ENCODE measurements at regions not wholly inside any gene's neighbourhood (a gene's known extent, or its start where the extent isn't known, plus 50 kb on each side); places are given as distances from the start of the nearest gene placed in this dataset.
A peak's percentile ranks its signal among the peaks of the same experiment; 100 is the strongest.
"Not testable (repeated sequence)": the region's sequence is repeated elsewhere in the genome, so short reads cannot be mapped to it uniquely, and the experiment has no call there.

DNA sequence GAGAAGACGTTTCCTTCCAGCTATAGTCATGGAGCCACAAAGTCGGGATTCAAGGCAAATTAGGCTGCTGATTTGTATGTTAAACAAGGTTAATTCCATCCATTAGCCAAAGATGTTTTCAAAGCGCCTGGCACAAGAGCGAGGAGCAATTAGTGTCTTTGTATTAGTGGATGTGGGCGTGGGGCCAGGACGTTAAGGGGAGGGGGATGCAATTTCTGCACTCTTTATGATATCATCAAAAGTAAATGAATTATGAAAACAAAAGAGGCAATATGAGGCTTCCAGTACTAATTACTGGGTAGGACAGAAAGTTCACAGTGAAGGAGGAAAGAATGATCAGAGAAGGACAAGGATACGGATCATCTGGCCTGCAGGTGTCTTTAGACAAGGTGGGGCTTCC, 230.9 kb upstream of the MSX2 start:
- no peak overlapping the region for H3K4me3 ChIP-seq (ENCODE audit: low read length)
- no peaks in the 10 kb centered on the region for H3K36me3 ChIP-seq (ENCODE audit: control insufficient read depth, insufficient read depth, low read length)
- no peaks in the 10 kb centered on the region for H3K9me3 ChIP-seq (ENCODE audit: control insufficient read depth, low read depth, low read length)
- no peaks in the 10 kb centered on the region for H3K27me3 ChIP-seq (ENCODE audit: control insufficient read depth, insufficient read depth, low read length)
- H3K4me1 ChIP-seq (ENCODE audit: control insufficient read depth, insufficient read depth, low read length): no peaks in the 10 kb centered on the region
- no peak overlapping the region for H3K27ac ChIP-seq (ENCODE audit: low read length)
- DNase-seq: no peak
- no CpG with 5 or more reads among the region's 7 CpGs for WGBS (ENCODE audit: insufficient coverage, low lambda C conversion rate)

GRCh38 chr5:174497939-174498338, 226.4 kb upstream of the MSX2 start:
- WGBS (ENCODE audit: insufficient coverage, low lambda C conversion rate): 92% methylated on average over 2 of the region's 3 CpGs
- H3K9me3 ChIP-seq (ENCODE audit: control insufficient read depth, low read depth, low read length); H3K27me3 ChIP-seq (ENCODE audit: control insufficient read depth, insufficient read depth, low read length); H3K4me1 ChIP-seq (ENCODE audit: control insufficient read depth, insufficient read depth, low read length); H3K36me3 ChIP-seq (ENCODE audit: control insufficient read depth, insufficient read depth, low read length); DNase-seq; H3K27ac ChIP-seq (ENCODE audit: low read length); H3K4me3 ChIP-seq (ENCODE audit: low read length): not testable (repeated sequence)

DNA sequence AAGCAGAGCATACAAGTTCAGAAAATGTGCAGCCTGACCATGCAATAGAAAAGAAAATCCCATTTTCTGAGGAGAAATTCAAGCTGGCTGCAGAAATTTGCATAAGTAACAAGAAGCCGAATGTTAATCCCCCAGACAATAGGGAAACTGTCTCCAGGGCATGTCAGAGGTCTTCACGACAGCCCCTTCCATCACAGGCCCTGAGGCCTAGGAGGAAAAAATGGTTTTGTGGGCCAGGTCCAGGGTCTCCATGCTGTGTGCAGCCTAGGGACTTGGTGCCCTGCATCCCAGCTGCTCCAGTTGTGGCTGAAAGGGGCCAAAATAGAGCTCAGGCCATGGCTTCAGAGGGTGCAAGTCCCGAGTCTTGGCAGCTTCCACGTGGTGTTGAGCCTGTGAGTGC, 225.8 kb upstream of the MSX2 start:
- not testable (repeated sequence) for H3K9me3 ChIP-seq (ENCODE audit: control insufficient read depth, low read depth, low read length); H3K27me3 ChIP-seq (ENCODE audit: control insufficient read depth, insufficient read depth, low read length); H3K4me3 ChIP-seq (ENCODE audit: low read length); H3K36me3 ChIP-seq (ENCODE audit: control insufficient read depth, insufficient read depth, low read length); H3K27ac ChIP-seq (ENCODE audit: low read length); DNase-seq; H3K4me1 ChIP-seq (ENCODE audit: control insufficient read depth, insufficient read depth, low read length)
- WGBS (ENCODE audit: insufficient coverage, low lambda C conversion rate): 80% methylated on average over 1 of the region's 4 CpGs

- WGBS (ENCODE audit: insufficient coverage, low lambda C conversion rate): no CpG with 5 or more reads among the region's 5 CpGs
- H3K27ac ChIP-seq (ENCODE audit: low read length): no peak overlapping the region
- no peaks in the 10 kb centered on the region for H3K9me3 ChIP-seq (ENCODE audit: control insufficient read depth, low read depth, low read length)
- no peaks in the 10 kb centered on the region for H3K36me3 ChIP-seq (ENCODE audit: control insufficient read depth, insufficient read depth, low read length)
- H3K4me3 ChIP-seq (ENCODE audit: low read length): no peak overlapping the region
- H3K4me1 ChIP-seq (ENCODE audit: control insufficient read depth, insufficient read depth, low read length): peaks cover 20% of the 10 kb centered on the region
- no peaks in the 10 kb centered on the region for H3K27me3 ChIP-seq (ENCODE audit: control insufficient read depth, insufficient read depth, low read length)
- no peak for DNase-seq
Measured at GRCh38 chr5:174500636-174501035, 223.7 kb upstream of the MSX2 start.

DNA sequence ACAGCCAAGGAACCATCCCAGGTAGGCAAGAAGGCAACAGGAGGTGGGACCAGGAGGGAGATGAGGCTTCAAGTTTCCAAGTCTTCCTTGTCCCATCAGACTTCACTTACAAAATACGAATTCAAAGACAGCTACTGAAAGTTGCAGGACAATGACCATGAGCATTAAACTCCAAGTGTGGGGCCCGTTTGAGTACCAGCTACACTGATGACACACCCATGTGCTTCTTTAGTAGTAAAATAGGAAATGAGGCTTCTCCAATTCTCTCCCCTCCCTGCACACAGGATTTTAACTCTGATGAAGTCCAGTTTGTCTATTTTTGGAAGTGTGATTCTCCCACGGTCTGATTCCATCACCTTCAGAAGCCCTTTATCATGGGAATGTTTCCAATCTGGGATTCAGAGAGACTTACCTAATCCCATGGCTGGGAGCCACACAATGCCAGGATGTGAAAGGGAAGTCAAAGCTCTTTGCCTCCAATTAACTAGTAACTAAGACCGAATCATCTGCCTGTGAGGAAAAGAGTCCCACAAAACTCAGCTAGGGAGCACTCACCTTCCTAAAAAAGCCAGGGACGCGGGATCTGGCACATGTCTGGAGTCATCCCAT, 222.8 kb upstream of the MSX2 start:
- H3K27ac ChIP-seq (ENCODE audit: low read length): no peak overlapping the region
- 60% methylated on average over 1 of the region's 6 CpGs for WGBS (ENCODE audit: insufficient coverage, low lambda C conversion rate)
- no peaks in the 10 kb centered on the region for H3K27me3 ChIP-seq (ENCODE audit: control insufficient read depth, insufficient read depth, low read length)

GRCh38 chr5:174503086-174503460, 221.3 kb upstream of the MSX2 start:
- H3K4me1 ChIP-seq (ENCODE audit: control insufficient read depth, insufficient read depth, low read length): peaks cover 24% of the 10 kb centered on the region
- no peaks in the 10 kb centered on the region for H3K27me3 ChIP-seq (ENCODE audit: control insufficient read depth, insufficient read depth, low read length)
- no peaks in the 10 kb centered on the region for H3K36me3 ChIP-seq (ENCODE audit: control insufficient read depth, insufficient read depth, low read length)
- DNase-seq: no peak
- no peak overlapping the region for H3K27ac ChIP-seq (ENCODE audit: low read length)
- H3K9me3 ChIP-seq (ENCODE audit: control insufficient read depth, low read depth, low read length): no peaks in the 10 kb centered on the region
- no peak overlapping the region for H3K4me3 ChIP-seq (ENCODE audit: low read length)

More for the DNA sequence above, 222.8 kb upstream of the MSX2 start:
- Histone ChIP-seq H3K36me3 (ENCODE audit: control insufficient read depth, insufficient read depth, low read length) (no peaks in the 10 kb centered on the region), H3K9me3 (ENCODE audit: control insufficient read depth, low read depth, low read length) (no peaks in the 10 kb centered on the region), H3K4me3 (ENCODE audit: low read length) (no peak overlapping the region), H3K4me1 (ENCODE audit: control insufficient read depth, insufficient read depth, low read length) (peaks cover 24% of the 10 kb centered on the region)
- no peak for DNase-seq

DNA sequence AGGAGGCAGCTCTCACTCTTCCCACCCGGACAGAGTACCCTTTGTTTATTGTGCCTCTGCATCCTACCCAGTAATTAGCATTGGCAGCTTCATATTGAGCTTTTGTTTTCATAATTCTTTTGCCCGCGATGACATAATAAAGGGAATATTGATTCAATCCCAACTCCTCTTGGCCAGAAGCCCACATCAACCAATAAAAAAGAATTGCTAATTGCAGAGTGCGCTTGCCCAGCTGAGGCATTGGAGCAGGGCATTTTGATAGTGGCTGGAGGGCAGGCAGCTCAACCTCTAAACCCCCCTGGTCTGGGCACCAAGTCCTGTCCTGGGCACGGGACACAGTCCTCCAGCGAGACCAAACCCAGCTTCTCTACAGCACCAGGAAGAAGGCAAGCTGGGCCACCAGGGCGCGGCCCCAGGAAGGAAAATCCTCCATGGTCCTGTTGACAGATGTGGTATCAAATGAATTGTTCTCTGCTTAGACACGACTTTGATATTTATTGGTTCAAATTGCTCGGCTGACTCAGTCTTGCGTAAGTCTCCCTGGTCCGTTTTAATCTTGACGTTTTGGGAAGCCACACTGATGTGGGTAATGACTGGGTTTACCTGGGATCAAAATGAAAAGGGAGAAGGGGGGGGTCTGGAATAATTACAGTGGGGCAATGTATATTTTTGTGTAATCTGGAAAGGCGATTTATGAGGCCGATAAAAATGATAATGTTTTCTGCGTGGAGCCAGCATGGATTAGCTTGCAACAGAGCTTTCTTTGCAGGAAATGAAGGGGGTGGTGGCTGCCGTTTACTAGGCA, 220.7 kb upstream of the MSX2 start:
- H3K27me3 ChIP-seq (ENCODE audit: control insufficient read depth, insufficient read depth, low read length): no peaks in the 10 kb centered on the region
- peak overlapping the region; percentile 52 for H3K27ac ChIP-seq (ENCODE audit: low read length)
- H3K4me3 ChIP-seq (ENCODE audit: low read length): no peak overlapping the region
- H3K36me3 ChIP-seq (ENCODE audit: control insufficient read depth, insufficient read depth, low read length): no peaks in the 10 kb centered on the region
- peaks cover 24% of the 10 kb centered on the region for H3K4me1 ChIP-seq (ENCODE audit: control insufficient read depth, insufficient read depth, low read length)
- H3K9me3 ChIP-seq (ENCODE audit: control insufficient read depth, low read depth, low read length): no peaks in the 10 kb centered on the region
- 40% methylated on average over 3 of the region's 17 CpGs for WGBS (ENCODE audit: insufficient coverage, low lambda C conversion rate)
- peak; percentile 50 to 80 for DNase-seq

GRCh38 chr5:174504266-174504726, 220.1 kb upstream of the MSX2 start:
- Histone ChIP-seq H3K27me3 (ENCODE audit: control insufficient read depth, insufficient read depth, low read length) (no peaks in the 10 kb centered on the region), H3K36me3 (ENCODE audit: control insufficient read depth, insufficient read depth, low read length) (no peaks in the 10 kb centered on the region), H3K4me3 (ENCODE audit: low read length) (no peak overlapping the region), H3K9me3 (ENCODE audit: control insufficient read depth, low read depth, low read length) (no peaks in the 10 kb centered on the region), H3K4me1 (ENCODE audit: control insufficient read depth, insufficient read depth, low read length) (peaks cover 24% of the 10 kb centered on the region), H3K27ac (ENCODE audit: low read length) (peak overlapping the region; percentile 52)
- no CpG with 5 or more reads among the region's 9 CpGs for WGBS (ENCODE audit: insufficient coverage, low lambda C conversion rate)
- DNase-seq: no peak

DNA sequence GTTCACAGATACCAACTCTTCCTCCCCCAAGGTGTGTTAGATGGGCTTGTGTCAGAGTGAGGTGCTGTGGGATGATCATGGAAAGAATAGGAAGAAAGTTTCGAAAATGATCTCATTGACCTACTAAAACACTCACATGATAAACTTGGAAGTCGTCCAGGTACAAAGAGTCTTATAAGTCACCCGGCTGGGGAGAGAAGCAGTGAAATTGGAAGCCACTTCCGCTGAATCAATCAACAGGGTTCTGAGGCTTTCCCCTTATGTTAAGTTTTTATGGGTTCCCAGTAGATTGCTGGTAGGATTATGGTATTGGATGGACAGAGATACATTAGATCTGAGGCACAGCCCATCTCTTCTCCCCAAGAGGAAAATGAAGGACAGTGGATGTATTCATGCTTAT, 218.8 kb upstream of the MSX2 start:
- H3K27me3 ChIP-seq (ENCODE audit: control insufficient read depth, insufficient read depth, low read length): no peaks in the 10 kb centered on the region
- H3K9me3 ChIP-seq (ENCODE audit: control insufficient read depth, low read depth, low read length): no peaks in the 10 kb centered on the region
- no peak overlapping the region for H3K27ac ChIP-seq (ENCODE audit: low read length)
- H3K36me3 ChIP-seq (ENCODE audit: control insufficient read depth, insufficient read depth, low read length): no peaks in the 10 kb centered on the region
- H3K4me3 ChIP-seq (ENCODE audit: low read length): no peak overlapping the region
- peak; percentile 68 to 84 for DNase-seq
- no CpG with 5 or more reads among the region's 4 CpGs for WGBS (ENCODE audit: insufficient coverage, low lambda C conversion rate)
- H3K4me1 ChIP-seq (ENCODE audit: control insufficient read depth, insufficient read depth, low read length): peaks cover 19% of the 10 kb centered on the region

- H3K27ac ChIP-seq (ENCODE audit: low read length); H3K4me3 ChIP-seq (ENCODE audit: low read length); H3K36me3 ChIP-seq (ENCODE audit: control insufficient read depth, insufficient read depth, low read length); H3K27me3 ChIP-seq (ENCODE audit: control insufficient read depth, insufficient read depth, low read length); H3K9me3 ChIP-seq (ENCODE audit: control insufficient read depth, low read depth, low read length); H3K4me1 ChIP-seq (ENCODE audit: control insufficient read depth, insufficient read depth, low read length); DNase-seq: not testable (repeated sequence)
- no CpG with 5 or more reads among the region's 11 CpGs for WGBS (ENCODE audit: insufficient coverage, low lambda C conversion rate)
Measured at GRCh38 chr5:174510782-174511453, 213.5 kb upstream of the MSX2 start.
